ENCODE measurements at regions not wholly inside any gene's neighbourhood (a gene's known extent, or its start where the extent isn't known, plus 50 kb on each side); places are given as distances from the start of the nearest gene placed in this dataset.

DNA sequence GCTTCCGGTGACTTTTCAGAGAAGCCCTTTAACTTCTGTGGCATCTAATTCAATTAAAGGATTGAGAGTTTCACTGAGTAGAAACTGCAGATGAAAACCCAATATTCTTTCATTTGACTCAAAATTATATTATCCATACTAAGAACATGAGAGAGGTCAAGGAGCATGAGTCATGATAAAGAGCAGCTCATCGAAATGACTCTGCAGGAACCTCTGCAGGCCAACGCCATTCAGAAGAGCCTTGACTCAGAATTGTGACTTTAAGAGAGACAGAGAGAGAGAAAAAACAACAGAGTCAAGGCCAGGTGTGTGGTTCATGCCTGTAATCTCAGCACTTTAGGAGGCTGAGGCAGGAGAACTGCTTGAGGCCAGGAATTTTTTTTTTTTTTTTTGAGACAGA lies 417.2 kb upstream of the XYLT1 start:
- TF ChIP-seq EZH2 (IDR thresholded peaks at IDR 0.05; ENCODE audit: borderline replicate concordance, insufficient read depth, low read depth, low read length, poor library complexity, severe bottlenecking), result no peak
- TF ChIP-seq, protein P1, sequence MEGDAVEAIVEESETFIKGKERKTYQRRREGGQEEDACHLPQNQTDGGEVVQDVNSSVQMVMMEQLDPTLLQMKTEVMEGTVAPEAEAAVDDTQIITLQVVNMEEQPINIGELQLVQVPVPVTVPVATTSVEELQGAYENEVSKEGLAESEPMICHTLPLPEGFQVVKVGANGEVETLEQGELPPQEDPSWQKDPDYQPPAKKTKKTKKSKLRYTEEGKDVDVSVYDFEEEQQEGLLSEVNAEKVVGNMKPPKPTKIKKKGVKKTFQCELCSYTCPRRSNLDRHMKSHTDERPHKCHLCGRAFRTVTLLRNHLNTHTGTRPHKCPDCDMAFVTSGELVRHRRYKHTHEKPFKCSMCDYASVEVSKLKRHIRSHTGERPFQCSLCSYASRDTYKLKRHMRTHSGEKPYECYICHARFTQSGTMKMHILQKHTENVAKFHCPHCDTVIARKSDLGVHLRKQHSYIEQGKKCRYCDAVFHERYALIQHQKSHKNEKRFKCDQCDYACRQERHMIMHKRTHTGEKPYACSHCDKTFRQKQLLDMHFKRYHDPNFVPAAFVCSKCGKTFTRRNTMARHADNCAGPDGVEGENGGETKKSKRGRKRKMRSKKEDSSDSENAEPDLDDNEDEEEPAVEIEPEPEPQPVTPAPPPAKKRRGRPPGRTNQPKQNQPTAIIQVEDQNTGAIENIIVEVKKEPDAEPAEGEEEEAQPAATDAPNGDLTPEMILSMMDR (IDR thresholded peaks at IDR 0.05), result no peak

All from B cell (primary cell).